Esophagus muscularis mucosa (tissue), 4 donors: ENCODE measurements at regions not wholly inside any gene's neighbourhood (a gene's known extent, or its start where the extent isn't known, plus 50 kb on each side); places are given as distances from the start of the nearest gene placed in this dataset.
"Not testable (repeated sequence)": the region's sequence is repeated elsewhere in the genome, so short reads cannot be mapped to it uniquely, and the experiment has no call there.

Experiments
- EP300 ChIP-seq: sonication (generic); formaldehyde crosslinking; IDR thresholded peaks from one replicate; pipeline ENCODE4 v1.6.1; 2017; ENCODE audit warnings: antibody characterized with exemption
- POLR2AphosphoS5 ChIP-seq, 2 donors: sonication (generic); formaldehyde crosslinking; IDR thresholded peaks; one replicate each; pipeline ENCODE4 v1.6.1; 2017; ENCODE audit warnings: antibody characterized with exemption in 2 of 2
- TF ChIP-seq, protein P1 (sequence below), 3 experiments: fragments of 200-600 bp in 2 of 3; fragments of 450-650 bp in 1 of 3; sonication (generic) in 2 of 3; IDR thresholded peaks; one replicate each; pipeline ENCODE4 v1.5.1; 2017 to 2019; ENCODE audit warnings: antibody characterized with exemption in 3 of 3, mild to moderate bottlenecking in 2 of 3, moderate library complexity in 1 of 3

DNA sequence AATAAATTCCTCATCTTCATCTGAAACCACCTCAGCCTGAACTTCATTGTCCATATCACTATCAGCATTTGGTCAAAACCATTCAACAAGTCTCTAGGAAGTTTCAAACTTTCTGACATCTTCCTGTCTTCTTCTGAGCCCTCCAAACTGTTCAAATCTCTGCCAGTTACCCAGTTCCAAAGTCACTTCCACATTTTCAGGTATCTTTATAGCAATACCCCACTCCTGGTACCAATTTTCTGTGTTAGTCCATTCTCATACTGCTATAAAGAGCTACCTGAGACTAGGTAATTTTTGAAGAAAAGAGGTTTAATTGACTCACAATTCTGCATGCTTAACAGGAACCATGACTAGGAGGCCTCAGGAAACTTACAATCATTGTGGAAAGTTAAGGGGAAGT lies 250.4 kb downstream of the SLITRK6 start:
- TF ChIP-seq POLR2AphosphoS5 (IDR thresholded peaks at IDR 0.05); EP300: not testable (repeated sequence)
- TF ChIP-seq, protein P1, sequence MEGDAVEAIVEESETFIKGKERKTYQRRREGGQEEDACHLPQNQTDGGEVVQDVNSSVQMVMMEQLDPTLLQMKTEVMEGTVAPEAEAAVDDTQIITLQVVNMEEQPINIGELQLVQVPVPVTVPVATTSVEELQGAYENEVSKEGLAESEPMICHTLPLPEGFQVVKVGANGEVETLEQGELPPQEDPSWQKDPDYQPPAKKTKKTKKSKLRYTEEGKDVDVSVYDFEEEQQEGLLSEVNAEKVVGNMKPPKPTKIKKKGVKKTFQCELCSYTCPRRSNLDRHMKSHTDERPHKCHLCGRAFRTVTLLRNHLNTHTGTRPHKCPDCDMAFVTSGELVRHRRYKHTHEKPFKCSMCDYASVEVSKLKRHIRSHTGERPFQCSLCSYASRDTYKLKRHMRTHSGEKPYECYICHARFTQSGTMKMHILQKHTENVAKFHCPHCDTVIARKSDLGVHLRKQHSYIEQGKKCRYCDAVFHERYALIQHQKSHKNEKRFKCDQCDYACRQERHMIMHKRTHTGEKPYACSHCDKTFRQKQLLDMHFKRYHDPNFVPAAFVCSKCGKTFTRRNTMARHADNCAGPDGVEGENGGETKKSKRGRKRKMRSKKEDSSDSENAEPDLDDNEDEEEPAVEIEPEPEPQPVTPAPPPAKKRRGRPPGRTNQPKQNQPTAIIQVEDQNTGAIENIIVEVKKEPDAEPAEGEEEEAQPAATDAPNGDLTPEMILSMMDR (IDR thresholded peaks at IDR 0.05) = not testable (repeated sequence)
